ENCODE measurements at regions not wholly inside any gene's neighbourhood (a gene's known extent, or its start where the extent isn't known, plus 50 kb on each side); places are given as distances from the start of the nearest gene placed in this dataset.

- DNase-seq = no peak
These were observed 79.6 kb upstream of the SPANXN2 start for GRCh38 chrX:143800150-143800549.

GRCh38 chrX:143788265-143788664, 67.7 kb upstream of the SPANXN2 start:
- DNase-seq = peak; percentile 9 to 27

GRCh38 chrX:143787341-143787740, 66.8 kb upstream of the SPANXN2 start:
- no peak for DNase-seq

GRCh38 chrX:143781103-143781502, 60.6 kb upstream of the SPANXN2 start:
- no peak for DNase-seq

Measured in AML-193 (cell line).